ENCODE measurements at regions not wholly inside any gene's neighbourhood (a gene's known extent, or its start where the extent isn't known, plus 50 kb on each side); places are given as distances from the start of the nearest gene placed in this dataset.

GRCh38 chr2:60136913-60137312 lies 416.5 kb downstream of the BCL11A start:
- no peak overlapping the region for H3K4me3 ChIP-seq (ENCODE audit: low read depth, low read length, poor library complexity, severe bottlenecking)
- H3K9me3 ChIP-seq (ENCODE audit: low read length): no peaks in the 10 kb centered on the region
- H3K36me3 ChIP-seq (ENCODE audit: insufficient read depth, low read length): no peaks in the 10 kb centered on the region
- H3K9ac ChIP-seq (ENCODE audit: low read length): no peak overlapping the region
- H3K27ac ChIP-seq (ENCODE audit: low read depth, low read length, poor library complexity, severe bottlenecking): no peak overlapping the region
- no peaks in the 10 kb centered on the region for H3F3A ChIP-seq (ENCODE audit: insufficient read depth, low read length)
- no peaks in the 10 kb centered on the region for H4K20me1 ChIP-seq (ENCODE audit: insufficient read depth, low read length)
- no peak for TF ChIP-seq EZH2 (IDR thresholded peaks at IDR 0.05; ENCODE audit: borderline replicate concordance, low read length)
- no peak for TF ChIP-seq CTCF (IDR thresholded peaks at IDR 0.05; ENCODE audit: low read length)
- no peaks in the 10 kb centered on the region for H3K4me1 ChIP-seq (ENCODE audit: insufficient read depth, low read length, severe bottlenecking)
- H2AFZ ChIP-seq (ENCODE audit: low read length): no peak overlapping the region
- no peaks in the 10 kb centered on the region for H3K9me2 ChIP-seq (ENCODE audit: low read depth, low read length)
- no peaks in the 10 kb centered on the region for H3K79me2 ChIP-seq (ENCODE audit: insufficient read depth, low read length)
- no peak overlapping the region for H3K4me2 ChIP-seq (ENCODE audit: low read length)
- H3K27me3 ChIP-seq (ENCODE audit: insufficient read depth, low read length): no peaks in the 10 kb centered on the region

GRCh38 chr2:60127191-60127590 lies 426.3 kb downstream of the BCL11A start:
- no peak for TF ChIP-seq CTCF (IDR thresholded peaks at IDR 0.05; ENCODE audit: low read length)
- no peak for TF ChIP-seq EZH2 (IDR thresholded peaks at IDR 0.05; ENCODE audit: borderline replicate concordance, low read length)
- no peak overlapping the region for H3K4me3 ChIP-seq (ENCODE audit: low read depth, low read length, poor library complexity, severe bottlenecking)
- H4K20me1 ChIP-seq (ENCODE audit: insufficient read depth, low read length): no peaks in the 10 kb centered on the region
- H3K36me3 ChIP-seq (ENCODE audit: insufficient read depth, low read length): no peaks in the 10 kb centered on the region
- no peaks in the 10 kb centered on the region for H3F3A ChIP-seq (ENCODE audit: insufficient read depth, low read length)
- no peaks in the 10 kb centered on the region for H3K9me2 ChIP-seq (ENCODE audit: low read depth, low read length)
- no peak overlapping the region for H2AFZ ChIP-seq (ENCODE audit: low read length)
- H3K9ac ChIP-seq (ENCODE audit: low read length): no peak overlapping the region
- H3K9me3 ChIP-seq (ENCODE audit: low read length): no peaks in the 10 kb centered on the region
- H3K79me2 ChIP-seq (ENCODE audit: insufficient read depth, low read length): no peaks in the 10 kb centered on the region
- no peak overlapping the region for H3K27ac ChIP-seq (ENCODE audit: low read depth, low read length, poor library complexity, severe bottlenecking)
- no peak overlapping the region for H3K4me2 ChIP-seq (ENCODE audit: low read length)
- H3K4me1 ChIP-seq (ENCODE audit: insufficient read depth, low read length, severe bottlenecking): no peaks in the 10 kb centered on the region
- no peaks in the 10 kb centered on the region for H3K27me3 ChIP-seq (ENCODE audit: insufficient read depth, low read length)

- Histone ChIP-seq H4K20me1 (ENCODE audit: insufficient read depth, low read length) (no peaks in the 10 kb centered on the region), H3K27ac (ENCODE audit: low read depth, low read length, poor library complexity, severe bottlenecking) (no peak overlapping the region), H3K9ac (ENCODE audit: low read length) (no peak overlapping the region), H3K4me3 (ENCODE audit: low read depth, low read length, poor library complexity, severe bottlenecking) (no peak overlapping the region), H3K4me2 (ENCODE audit: low read length) (no peak overlapping the region), H3F3A (ENCODE audit: insufficient read depth, low read length) (no peaks in the 10 kb centered on the region), H3K9me3 (ENCODE audit: low read length) (no peaks in the 10 kb centered on the region), H3K9me2 (ENCODE audit: low read depth, low read length) (no peaks in the 10 kb centered on the region), H3K27me3 (ENCODE audit: insufficient read depth, low read length) (no peaks in the 10 kb centered on the region), H3K4me1 (ENCODE audit: insufficient read depth, low read length, severe bottlenecking) (no peaks in the 10 kb centered on the region), H2AFZ (ENCODE audit: low read length) (no peak overlapping the region), H3K79me2 (ENCODE audit: insufficient read depth, low read length) (no peaks in the 10 kb centered on the region), H3K36me3 (ENCODE audit: insufficient read depth, low read length) (no peaks in the 10 kb centered on the region)
- TF ChIP-seq CTCF (IDR thresholded peaks at IDR 0.05; ENCODE audit: low read length) (no peak), EZH2 (IDR thresholded peaks at IDR 0.05; ENCODE audit: borderline replicate concordance, low read length) (no peak)
Observed at GRCh38 chr2:60125611-60126426, 427.6 kb downstream of the BCL11A start.

Data from OCI-LY1 (cell line).